Mesendoderm (in vitro differentiated cells): ENCODE measurements at regions not wholly inside any gene's neighbourhood (a gene's known extent, or its start where the extent isn't known, plus 50 kb on each side); places are given as distances from the start of the nearest gene placed in this dataset.
"Not testable (repeated sequence)": the region's sequence is repeated elsewhere in the genome, so short reads cannot be mapped to it uniquely, and the experiment has no call there.

Experiments
- DNase-seq: peaks from one replicate; pipeline ENCODE4 v3.0.0; 2013
- H2AK5ac ChIP-seq: 2 replicates; pipeline ENCODE4 v1.6.1; 2013; ENCODE audit warnings: low read length, inconsistent platforms
- H2BK120ac ChIP-seq: 2 replicates; pipeline ENCODE4 v1.6.1; 2013; ENCODE audit warnings: low read depth, mild to moderate bottlenecking, low read length, moderate library complexity, mixed read lengths
- H2BK15ac ChIP-seq: replicated peaks from 2 replicates; pipeline ENCODE4 v1.6.1; 2013; ENCODE audit warnings: low read depth, mild to moderate bottlenecking, moderate library complexity
- H2BK5ac ChIP-seq: 2 replicates; pipeline ENCODE4 v1.6.1; 2013; ENCODE audit warnings: low read length, inconsistent platforms
- H3K18ac ChIP-seq: 2 replicates; pipeline ENCODE4 v1.6.1; 2013; ENCODE audit warnings: mild to moderate bottlenecking, low read length, mixed read lengths
- H3K23ac ChIP-seq: one replicate; pipeline ENCODE4 v1.6.1; 2013; ENCODE audit warnings: low read length
- H3K27ac ChIP-seq: 2 replicates; pipeline ENCODE4 v1.5.1; 2013; ENCODE audit warnings: low read depth, mild to moderate bottlenecking, inconsistent platforms, low read length, moderate library complexity
- H3K27me3 ChIP-seq: 2 replicates; pipeline ENCODE4 v1.6.1; 2013; ENCODE audit warnings: low read length, control low read depth, mild to moderate bottlenecking, inconsistent platforms; ENCODE audit not compliant: insufficient read depth, poor library complexity
- H3K36me3 ChIP-seq: 2 replicates; pipeline ENCODE4 v1.6.1; 2013; ENCODE audit warnings: low read length, inconsistent platforms; ENCODE audit not compliant: control insufficient read depth, insufficient read depth
- H3K4ac ChIP-seq: one replicate; pipeline ENCODE4 v1.6.1; 2013; ENCODE audit warnings: low read depth, mild to moderate bottlenecking, low read length, moderate library complexity
- H3K4me1 ChIP-seq: 2 replicates; pipeline ENCODE4 v1.6.1; 2013; ENCODE audit warnings: low read depth, low read length, inconsistent platforms; ENCODE audit not compliant: control insufficient read depth
- H3K4me2 ChIP-seq: 2 replicates; pipeline ENCODE4 v1.6.1; 2013; ENCODE audit warnings: low read length
- H3K4me3 ChIP-seq: 2 replicates; pipeline ENCODE4 v1.5.1; 2013; ENCODE audit warnings: mild to moderate bottlenecking, low read length
- H3K56ac ChIP-seq: one replicate; pipeline ENCODE4 v1.6.1; 2013; ENCODE audit warnings: low read length
- H3K79me1 ChIP-seq: 2 replicates; pipeline ENCODE4 v1.6.1; 2013; ENCODE audit warnings: low read length, inconsistent platforms
- H3K79me2 ChIP-seq: 2 replicates; pipeline ENCODE4 v1.6.1; 2013; ENCODE audit warnings: mild to moderate bottlenecking, low read length; ENCODE audit not compliant: control insufficient read depth, insufficient read depth
- H3K9ac ChIP-seq: 2 replicates; pipeline ENCODE4 v1.6.1; 2013; ENCODE audit warnings: low read length, inconsistent platforms
- H4K5ac ChIP-seq: one replicate; pipeline ENCODE4 v1.6.1; 2013; ENCODE audit warnings: low read length
- H4K8ac ChIP-seq: one replicate; pipeline ENCODE4 v1.6.1; 2013; ENCODE audit warnings: low read depth, mild to moderate bottlenecking, control low read depth, low read length, moderate library complexity
- WGBS: extraction: QIAGEN DNeasy Blood & Tissue Kit; methylation state at CpG from one replicate; pipeline ENCODE4 v1.1.7; 2013; ENCODE audit warnings: low lambda C conversion rate, missing lambda C conversion rate; ENCODE audit not compliant: insufficient coverage; ENCODE audit errors: extremely low coverage; 5-methylcytosine and 5-hydroxymethylcytosine counted together

- WGBS = no CpG with 5 or more reads among the region's 2 CpGs
Measured at GRCh38 chr2:87325911-87326294, 304.3 kb upstream of the PLGLB1 start.

GRCh38 chr2:87326754-87327153 is 305.1 kb upstream of the PLGLB1 start:
- DNase-seq, H3K4me3 ChIP-seq: not testable (repeated sequence)
- WGBS = no CpG with 5 or more reads among the region's 3 CpGs

More at GRCh38 chr2:87325911-87326294, 304.3 kb upstream of the PLGLB1 start:
- not testable (repeated sequence) for H3K79me1 ChIP-seq, H2BK5ac ChIP-seq, H3K9ac ChIP-seq, H4K8ac ChIP-seq, DNase-seq, H2AK5ac ChIP-seq, H3K4ac ChIP-seq, H3K27me3 ChIP-seq, H3K18ac ChIP-seq, H2BK15ac ChIP-seq, H3K79me2 ChIP-seq, H3K36me3 ChIP-seq, H3K56ac ChIP-seq, H3K4me3 ChIP-seq, H3K4me1 ChIP-seq, H2BK120ac ChIP-seq, H3K4me2 ChIP-seq, H3K23ac ChIP-seq, H4K5ac ChIP-seq, H3K27ac ChIP-seq

GRCh38 chr2:87327648-87328371 is 306.2 kb upstream of the PLGLB1 start:
- not testable (repeated sequence) for H3K4me2 ChIP-seq, H4K8ac ChIP-seq, H3K27ac ChIP-seq, H3K27me3 ChIP-seq, H3K4me1 ChIP-seq, H3K4ac ChIP-seq, H2BK120ac ChIP-seq, H2BK15ac ChIP-seq, H4K5ac ChIP-seq, H3K79me2 ChIP-seq, H3K18ac ChIP-seq, H2AK5ac ChIP-seq, H3K9ac ChIP-seq, DNase-seq, H3K36me3 ChIP-seq, H3K56ac ChIP-seq, H3K23ac ChIP-seq, H3K4me3 ChIP-seq, H3K79me1 ChIP-seq, H2BK5ac ChIP-seq
- WGBS = no CpG with 5 or more reads among the region's 4 CpGs

More at GRCh38 chr2:87326754-87327153, 305.1 kb upstream of the PLGLB1 start:
- H2BK15ac ChIP-seq, H3K56ac ChIP-seq, H3K18ac ChIP-seq, H3K27me3 ChIP-seq, H4K8ac ChIP-seq, H2BK120ac ChIP-seq, H3K4me2 ChIP-seq, H3K27ac ChIP-seq, H3K4ac ChIP-seq, H4K5ac ChIP-seq, H2BK5ac ChIP-seq, H3K4me1 ChIP-seq, H3K36me3 ChIP-seq, H3K79me2 ChIP-seq, H3K79me1 ChIP-seq, H2AK5ac ChIP-seq, H3K23ac ChIP-seq, H3K9ac ChIP-seq: not testable (repeated sequence)

GRCh38 chr2:87329529-87329928 is 307.9 kb upstream of the PLGLB1 start:
- not testable (repeated sequence) for H3K27ac ChIP-seq, H3K4me1 ChIP-seq, H2BK15ac ChIP-seq, H3K4ac ChIP-seq, H4K8ac ChIP-seq, H3K56ac ChIP-seq, H2BK5ac ChIP-seq, H3K4me2 ChIP-seq, DNase-seq, H3K4me3 ChIP-seq, H3K18ac ChIP-seq, H2AK5ac ChIP-seq, H2BK120ac ChIP-seq, H4K5ac ChIP-seq, H3K79me1 ChIP-seq, H3K79me2 ChIP-seq, H3K27me3 ChIP-seq, H3K23ac ChIP-seq, H3K9ac ChIP-seq, H3K36me3 ChIP-seq
- WGBS = no CpG with 5 or more reads among the region's 7 CpGs

- not testable (repeated sequence) for H3K56ac ChIP-seq, H4K8ac ChIP-seq, H3K79me2 ChIP-seq, DNase-seq, H2AK5ac ChIP-seq, H3K27me3 ChIP-seq, H3K9ac ChIP-seq, H2BK120ac ChIP-seq, H3K18ac ChIP-seq, H3K4me3 ChIP-seq, H4K5ac ChIP-seq, H3K27ac ChIP-seq, H3K4me1 ChIP-seq, H2BK5ac ChIP-seq, H3K23ac ChIP-seq, H3K79me1 ChIP-seq, H3K36me3 ChIP-seq, H2BK15ac ChIP-seq, H3K4me2 ChIP-seq, H3K4ac ChIP-seq
- WGBS = no CpG with 5 or more reads among the region's 4 CpGs
Measured at GRCh38 chr2:87330486-87330885, 308.8 kb upstream of the PLGLB1 start.
